ENCODE measurements at regions not wholly inside any gene's neighbourhood (a gene's known extent, or its start where the extent isn't known, plus 50 kb on each side); places are given as distances from the start of the nearest gene placed in this dataset.

- no peak for DNase-seq (ENCODE audit: extremely low spot score)
- no peak for TF ChIP-seq ZNF384 (IDR thresholded peaks at IDR 0.05)
- no peak for TF ChIP-seq ARNT (IDR thresholded peaks at IDR 0.05)
- TF ChIP-seq FOXA1 (IDR thresholded peaks at IDR 0.05): no peak
- no peak for TF ChIP-seq PKNOX1 (IDR thresholded peaks at IDR 0.05)
- no peak for TF ChIP-seq FOXM1 (IDR thresholded peaks at IDR 0.05; ENCODE audit: borderline replicate concordance)
- TF ChIP-seq FOXK2 (IDR thresholded peaks at IDR 0.05): no peak
- ChIA-PET CTCF (no interaction called here), POLR2A (no interaction called here)
Measured at GRCh38 chr20:53874706-53875105, 195.7 kb downstream of the BCAS1 start.

GRCh38 chr20:53874104-53874503 lies 196.3 kb downstream of the BCAS1 start:
- DNase-seq (ENCODE audit: extremely low spot score): no peak
- TF ChIP-seq ARNT (IDR thresholded peaks at IDR 0.05): no peak
- TF ChIP-seq FOXA1 (IDR thresholded peaks at IDR 0.05): no peak
- no peak for TF ChIP-seq SUZ12 (IDR thresholded peaks at IDR 0.05)
- ChIA-PET CTCF (no interaction called here), POLR2A (no interaction called here)

- ChIA-PET POLR2A (no interaction called here), CTCF (no interaction called here)
- DNase-seq (ENCODE audit: extremely low spot score): no peak
- TF ChIP-seq ARNT (IDR thresholded peaks at IDR 0.05) (no peak), ELF4 (IDR thresholded peaks at IDR 0.05) (no peak), FOXM1 (IDR thresholded peaks at IDR 0.05; ENCODE audit: borderline replicate concordance) (no peak)
Measured at GRCh38 chr20:53873230-53873604, 197.2 kb downstream of the BCAS1 start.

- ChIA-PET CTCF (no interaction called here), POLR2A (no interaction called here)
- no peak for DNase-seq (ENCODE audit: extremely low spot score)
- TF ChIP-seq ARNT (IDR thresholded peaks at IDR 0.05): no peak
- no peak for TF ChIP-seq CTBP1 (IDR thresholded peaks at IDR 0.05; ENCODE audit: borderline replicate concordance)
- no peak for TF ChIP-seq ZNF384 (IDR thresholded peaks at IDR 0.05)
- TF ChIP-seq NFRKB (IDR thresholded peaks at IDR 0.05): no peak
Measured at GRCh38 chr20:53872561-53873229, 197.7 kb downstream of the BCAS1 start.

- POLR2A ChIA-PET: no interaction called here
- TF ChIP-seq ZNF384 (IDR thresholded peaks at IDR 0.05) (no peak), L3MBTL2 (conservative IDR thresholded peaks at IDR 0.05) (no peak), FOXM1 (IDR thresholded peaks at IDR 0.05; ENCODE audit: borderline replicate concordance) (no peak), HDGF (IDR thresholded peaks at IDR 0.05; ENCODE audit: borderline replicate concordance) (no peak), BHLHE40 (IDR thresholded peaks at IDR 0.05; ENCODE audit: borderline replicate concordance) (no peak), ELF4 (IDR thresholded peaks at IDR 0.05) (no peak), NFRKB (IDR thresholded peaks at IDR 0.05) (no peak), ARNT (IDR thresholded peaks at IDR 0.05) (no peak), FOXA1 (IDR thresholded peaks at IDR 0.05) (no peak), SP1 (IDR thresholded peaks at IDR 0.05) (no peak), SUZ12 (IDR thresholded peaks at IDR 0.05) (no peak), LEF1 (IDR thresholded peaks at IDR 0.05; ENCODE audit: borderline replicate concordance) (no peak)
- DNase-seq (ENCODE audit: extremely low spot score): no peak
- CTCF ChIA-PET: no interaction called here
Measured at GRCh38 chr20:53872081-53872541, 198.3 kb downstream of the BCAS1 start.

GRCh38 chr20:53871541-53871940 lies 198.9 kb downstream of the BCAS1 start:
- ChIA-PET POLR2A (no interaction called here), CTCF (no interaction called here)
- no peak for TF ChIP-seq LEF1 (IDR thresholded peaks at IDR 0.05; ENCODE audit: borderline replicate concordance)
- TF ChIP-seq SP1 (IDR thresholded peaks at IDR 0.05): no peak
- no peak for TF ChIP-seq HDGF (IDR thresholded peaks at IDR 0.05; ENCODE audit: borderline replicate concordance)
- no peak for TF ChIP-seq TARDBP (IDR thresholded peaks at IDR 0.05)
- no peak for TF ChIP-seq PKNOX1 (IDR thresholded peaks at IDR 0.05)
- TF ChIP-seq NFRKB (IDR thresholded peaks at IDR 0.05): no peak
- no peak for TF ChIP-seq FOXA1 (IDR thresholded peaks at IDR 0.05)
- no peak for TF ChIP-seq L3MBTL2 (conservative IDR thresholded peaks at IDR 0.05)
- no peak for TF ChIP-seq FOXM1 (IDR thresholded peaks at IDR 0.05; ENCODE audit: borderline replicate concordance)
- TF ChIP-seq ZNF384 (IDR thresholded peaks at IDR 0.05): no peak
- DNase-seq (ENCODE audit: extremely low spot score): no peak

GRCh38 chr20:53870426-53871315 lies 199.7 kb downstream of the BCAS1 start:
- TF ChIP-seq PKNOX1 (IDR thresholded peaks at IDR 0.05) (no peak), HDGF (IDR thresholded peaks at IDR 0.05; ENCODE audit: borderline replicate concordance) (no peak), FOXK2 (IDR thresholded peaks at IDR 0.05) (no peak), FOXM1 (IDR thresholded peaks at IDR 0.05; ENCODE audit: borderline replicate concordance) (no peak), L3MBTL2 (conservative IDR thresholded peaks at IDR 0.05) (no peak), TARDBP (IDR thresholded peaks at IDR 0.05) (no peak), SP1 (IDR thresholded peaks at IDR 0.05) (no peak), BHLHE40 (IDR thresholded peaks at IDR 0.05; ENCODE audit: borderline replicate concordance) (no peak), CTBP1 (IDR thresholded peaks at IDR 0.05; ENCODE audit: borderline replicate concordance) (no peak), FOXA1 (IDR thresholded peaks at IDR 0.05) (no peak), NFRKB (IDR thresholded peaks at IDR 0.05) (no peak), ELF4 (IDR thresholded peaks at IDR 0.05) (no peak), SUZ12 (IDR thresholded peaks at IDR 0.05) (no peak), LEF1 (IDR thresholded peaks at IDR 0.05; ENCODE audit: borderline replicate concordance) (no peak), ZNF384 (IDR thresholded peaks at IDR 0.05) (no peak), ARNT (IDR thresholded peaks at IDR 0.05) (no peak)
- ChIA-PET CTCF (interaction anchor here (0.6 to 0.9 kb wide), 5 partner anchors 13 to 576 kb away, joined by 3 to 8 read pairs (median 4); no protein-coding TSS in a partner anchor), POLR2A (no interaction called here)
- no peak for DNase-seq (ENCODE audit: extremely low spot score)
